ENCODE measurements at regions not wholly inside any gene's neighbourhood (a gene's known extent, or its start where the extent isn't known, plus 50 kb on each side); places are given as distances from the start of the nearest gene placed in this dataset.

- Mint-ChIP-seq H3K36me3 (ENCODE audit: low read depth) (no peaks in the 10 kb centered on the region), H3K27me3 (ENCODE audit: low read depth) (no peaks in the 10 kb centered on the region), H3K27ac (ENCODE audit: unreplicated experiment) (no peak overlapping the region), H3K9me3 (ENCODE audit: low read depth) (no peaks in the 10 kb centered on the region), H3K4me1 (ENCODE audit: low read depth) (peaks cover 4% of the 10 kb centered on the region), H3K4me3 (ENCODE audit: unreplicated experiment) (no peak overlapping the region)
- TF ChIP-seq CTCF (IDR thresholded peaks at IDR 0.05) = no peak
- DNase-seq (ENCODE audit: low spot score) = no peak
Measured at GRCh38 chr2:12097859-12098258, 351.4 kb downstream of the LPIN1 start.

GRCh38 chr2:12099374-12099773, 352.9 kb downstream of the LPIN1 start:
- H3K27me3 Mint-ChIP-seq (ENCODE audit: low read depth) = no peaks in the 10 kb centered on the region
- no peaks in the 10 kb centered on the region for H3K9me3 Mint-ChIP-seq (ENCODE audit: low read depth)
- no peak overlapping the region for H3K27ac Mint-ChIP-seq (ENCODE audit: unreplicated experiment)
- DNase-seq (ENCODE audit: low spot score) = no peak
- no peaks in the 10 kb centered on the region for H3K36me3 Mint-ChIP-seq (ENCODE audit: low read depth)
- no peaks in the 10 kb centered on the region for H3K4me1 Mint-ChIP-seq (ENCODE audit: low read depth)
- no peak overlapping the region for H3K4me3 Mint-ChIP-seq (ENCODE audit: unreplicated experiment)
- no peak for TF ChIP-seq CTCF (IDR thresholded peaks at IDR 0.05)

GRCh38 chr2:12102679-12103078, 356.2 kb downstream of the LPIN1 start:
- no peak overlapping the region for H3K4me3 Mint-ChIP-seq (ENCODE audit: unreplicated experiment)
- no peak overlapping the region for H3K27ac Mint-ChIP-seq (ENCODE audit: unreplicated experiment)
- H3K4me1 Mint-ChIP-seq (ENCODE audit: low read depth) = peaks cover 23% of the 10 kb centered on the region
- DNase-seq (ENCODE audit: low spot score) = no peak
- H3K27me3 Mint-ChIP-seq (ENCODE audit: low read depth) = no peaks in the 10 kb centered on the region
- no peaks in the 10 kb centered on the region for H3K9me3 Mint-ChIP-seq (ENCODE audit: low read depth)
- no peaks in the 10 kb centered on the region for H3K36me3 Mint-ChIP-seq (ENCODE audit: low read depth)
- no peak for TF ChIP-seq CTCF (IDR thresholded peaks at IDR 0.05)

DNA sequence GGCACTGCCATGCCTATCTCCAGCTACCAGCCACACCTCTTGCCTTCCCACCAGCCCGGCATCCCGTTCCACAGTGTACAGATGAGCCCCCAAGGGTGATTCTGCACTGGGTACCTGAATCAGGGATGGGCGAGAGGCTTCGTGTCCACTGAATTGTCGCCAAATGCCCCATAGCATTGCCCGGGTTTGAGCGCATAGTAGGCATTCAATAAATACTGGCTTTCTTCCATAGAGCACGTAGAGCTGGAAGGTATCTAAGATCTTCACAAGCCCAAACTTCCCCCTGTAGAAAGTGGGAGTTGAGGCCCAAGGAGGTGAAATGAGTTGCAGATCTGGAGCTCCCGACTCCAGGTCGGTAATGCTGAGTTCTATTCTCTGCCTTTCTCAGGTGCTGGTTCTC, 358.7 kb downstream of the LPIN1 start:
- no peak for DNase-seq (ENCODE audit: low spot score)
- Mint-ChIP-seq H3K36me3 (ENCODE audit: low read depth) (no peaks in the 10 kb centered on the region), H3K27ac (ENCODE audit: unreplicated experiment) (peak overlapping the region; percentile 89), H3K27me3 (ENCODE audit: low read depth) (no peaks in the 10 kb centered on the region), H3K4me1 (ENCODE audit: low read depth) (peaks cover 44% of the 10 kb centered on the region), H3K9me3 (ENCODE audit: low read depth) (no peaks in the 10 kb centered on the region), H3K4me3 (ENCODE audit: unreplicated experiment) (no peak overlapping the region)
- TF ChIP-seq CTCF (IDR thresholded peaks at IDR 0.05) = no peak

DNA sequence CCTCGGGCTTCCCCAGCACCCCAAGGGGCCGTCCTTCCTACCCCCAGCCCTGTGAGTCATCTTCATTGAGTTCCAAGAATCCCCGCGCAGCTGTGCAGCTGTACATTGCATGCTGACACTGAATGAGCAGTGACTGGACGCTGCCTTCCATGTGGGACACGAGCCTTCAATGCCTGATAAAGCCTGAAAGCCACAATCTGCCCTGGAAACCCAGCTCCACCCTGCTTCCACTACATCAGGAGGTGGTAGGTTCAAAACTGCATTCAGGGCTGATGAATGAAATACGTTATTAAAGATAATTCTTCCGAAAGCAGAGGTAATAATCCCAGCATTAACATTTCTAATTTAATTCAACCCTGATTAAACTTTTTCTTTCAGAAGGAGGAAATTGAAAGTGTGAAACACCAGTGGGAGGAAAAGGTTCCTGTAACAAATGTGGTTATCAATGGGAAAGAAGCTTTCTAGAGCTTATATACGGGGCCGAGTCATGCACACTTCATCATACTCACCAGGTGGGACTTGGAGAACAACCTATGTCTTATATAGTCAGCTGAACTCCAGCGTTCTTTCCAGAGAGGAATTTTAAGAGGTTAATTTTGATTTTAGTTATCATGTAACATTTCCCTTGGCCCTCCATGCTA, 360.1 kb downstream of the LPIN1 start:
- DNase-seq (ENCODE audit: low spot score) = no peak
- Mint-ChIP-seq H3K4me3 (ENCODE audit: unreplicated experiment) (no peak overlapping the region), H3K36me3 (ENCODE audit: low read depth) (no peaks in the 10 kb centered on the region), H3K4me1 (ENCODE audit: low read depth) (peaks cover 49% of the 10 kb centered on the region), H3K27me3 (ENCODE audit: low read depth) (no peaks in the 10 kb centered on the region), H3K9me3 (ENCODE audit: low read depth) (no peaks in the 10 kb centered on the region), H3K27ac (ENCODE audit: unreplicated experiment) (peak overlapping the region; percentile 89)
- TF ChIP-seq CTCF (IDR thresholded peaks at IDR 0.05) = no peak

Data from chondrocyte (in vitro differentiated cells).